ENCODE measurements at regions not wholly inside any gene's neighbourhood (a gene's known extent, or its start where the extent isn't known, plus 50 kb on each side); places are given as distances from the start of the nearest gene placed in this dataset.

GRCh38 chr7:81526971-81527370 is 242.9 kb downstream of the HGF start:
- no peak for TF ChIP-seq POLR2A (IDR thresholded peaks at IDR 0.05)
- TF ChIP-seq EP300 (IDR thresholded peaks at IDR 0.05) = no peak
